GM18498 (cell line): ENCODE measurements at regions not wholly inside any gene's neighbourhood (a gene's known extent, or its start where the extent isn't known, plus 50 kb on each side); places are given as distances from the start of the nearest gene placed in this dataset.

Experiments used
- ATAC-seq: cut with Tn5 transposase; IDR thresholded peaks from one replicate; pipeline ENCODE4 v1.9.1; 2021; ENCODE audit warnings: mild to moderate bottlenecking, moderate library complexity; ENCODE audit not compliant: unreplicated experiment

GRCh38 chr22:47568700-47569099 lies 806.2 kb downstream of the TBC1D22A start:
- no peak for ATAC-seq

DNA sequence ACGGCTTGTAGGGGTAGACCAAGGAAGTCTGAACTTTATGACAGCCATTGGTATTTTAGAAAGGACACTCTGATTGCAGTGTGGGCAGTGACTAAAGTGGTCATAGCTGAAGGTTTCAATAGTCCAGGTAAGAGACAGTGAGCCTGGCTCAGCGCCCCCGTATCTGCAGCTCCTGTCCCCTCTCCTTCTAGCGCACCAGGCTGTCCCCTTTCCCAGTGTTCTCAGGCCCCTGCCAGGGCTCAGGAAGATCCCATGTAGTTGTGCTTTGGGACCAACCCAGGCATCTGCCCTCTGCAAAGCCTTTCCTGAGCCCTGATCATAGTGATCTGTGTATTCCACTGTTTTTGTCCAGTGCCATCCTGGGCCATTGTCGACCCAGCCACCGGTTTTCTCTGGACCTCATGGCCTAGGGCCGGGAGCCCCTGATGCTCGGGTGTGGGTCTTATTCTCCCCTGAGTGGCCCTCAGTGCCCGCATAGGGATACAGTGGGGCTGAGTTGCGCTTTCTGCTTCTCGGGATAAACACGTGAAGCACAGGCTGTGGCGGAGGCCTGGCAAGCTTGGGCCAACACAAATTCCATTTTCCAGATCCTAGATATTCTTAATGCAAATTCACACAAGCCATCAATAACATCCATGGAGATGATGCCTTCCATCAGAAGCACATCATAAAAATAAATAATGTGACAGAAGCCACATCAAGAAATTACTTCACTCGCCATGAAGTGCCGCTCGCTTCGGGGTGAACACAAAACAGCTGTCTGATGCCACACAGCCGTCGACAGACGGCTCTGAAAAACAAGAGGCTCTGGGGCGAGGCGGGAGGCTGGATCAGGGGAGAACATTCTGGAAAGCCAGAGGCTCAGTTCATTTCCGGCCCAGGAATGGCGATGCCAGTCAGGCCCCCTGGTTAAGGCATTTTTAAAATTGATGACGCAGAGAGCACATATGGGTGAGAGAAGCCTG lies 805.0 kb downstream of the TBC1D22A start:
- ATAC-seq = no peak

DNA sequence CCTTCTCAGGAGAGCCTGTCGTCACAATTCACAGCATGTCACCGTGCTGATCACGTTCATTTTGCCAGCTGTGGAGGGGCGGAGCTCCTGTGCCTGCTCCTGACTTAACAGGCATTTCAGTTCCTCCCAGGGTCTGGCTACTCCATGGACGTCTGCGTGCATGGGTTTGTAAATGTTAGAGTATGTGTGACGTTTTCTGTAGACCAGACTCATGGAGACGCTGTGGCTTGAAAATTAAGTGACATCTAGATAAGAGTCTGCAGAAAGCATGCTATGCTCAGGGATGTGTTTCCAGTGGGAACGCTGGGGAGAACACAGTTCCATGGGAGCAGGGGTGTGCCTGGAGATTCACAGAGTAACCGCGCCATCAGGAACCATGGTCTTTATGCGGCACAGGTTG lies 804.0 kb downstream of the TBC1D22A start:
- no peak for ATAC-seq

- no peak for ATAC-seq
Observed at GRCh38 chr22:47565607-47566006, 803.2 kb downstream of the TBC1D22A start.

DNA sequence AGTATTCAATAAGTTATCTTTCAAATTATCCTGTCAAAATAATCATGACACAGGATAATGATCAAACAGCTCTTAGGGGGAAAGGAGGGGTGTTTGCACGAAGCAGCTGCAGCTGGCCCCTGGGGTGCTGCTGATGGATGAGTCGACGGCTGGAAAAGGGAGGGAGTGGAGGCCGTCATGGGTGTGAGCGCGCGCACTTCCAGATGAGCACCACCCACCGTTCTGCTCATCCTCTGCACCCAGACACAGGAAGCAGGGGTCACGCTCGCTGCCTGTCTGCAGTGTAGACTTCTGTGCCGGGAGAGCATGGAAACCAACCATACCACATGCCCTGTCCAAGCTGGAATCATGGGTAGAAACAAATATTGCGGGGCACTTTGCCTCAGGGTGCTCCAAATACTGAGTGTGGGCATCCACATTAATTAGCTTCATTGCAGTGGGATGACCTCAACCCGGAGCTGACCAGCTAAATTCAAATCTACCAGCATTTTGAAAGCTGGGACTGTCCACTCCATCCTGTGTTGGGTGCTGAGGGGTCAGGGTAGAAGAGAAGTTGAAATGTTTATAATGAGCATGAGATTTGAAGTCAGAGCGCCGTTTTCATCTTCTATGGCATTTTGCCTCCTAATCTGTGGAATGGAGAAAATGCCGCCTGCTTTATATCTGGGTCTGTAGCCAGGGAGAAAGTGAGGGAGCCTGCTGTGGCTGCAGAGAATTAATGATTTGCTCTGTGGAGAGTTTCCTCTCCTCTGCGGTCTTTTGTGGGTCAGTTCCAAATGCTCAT lies 802.4 kb downstream of the TBC1D22A start:
- ATAC-seq = no peak

DNA sequence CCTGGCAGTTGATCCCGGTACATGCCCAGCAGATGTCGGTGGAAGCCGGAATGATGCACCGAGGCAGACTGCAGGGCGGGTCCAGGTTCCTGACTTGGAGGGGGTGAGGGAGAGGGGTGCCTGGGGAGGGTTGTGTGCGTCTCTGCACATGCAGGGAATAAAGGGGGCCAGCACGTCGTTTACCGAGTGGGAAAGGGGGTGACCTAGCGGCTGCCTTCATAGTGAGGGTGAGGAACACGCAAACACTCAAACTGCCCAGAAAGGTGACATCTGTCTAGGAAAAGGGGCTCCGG lies 801.7 kb downstream of the TBC1D22A start:
- ATAC-seq = no peak

DNA sequence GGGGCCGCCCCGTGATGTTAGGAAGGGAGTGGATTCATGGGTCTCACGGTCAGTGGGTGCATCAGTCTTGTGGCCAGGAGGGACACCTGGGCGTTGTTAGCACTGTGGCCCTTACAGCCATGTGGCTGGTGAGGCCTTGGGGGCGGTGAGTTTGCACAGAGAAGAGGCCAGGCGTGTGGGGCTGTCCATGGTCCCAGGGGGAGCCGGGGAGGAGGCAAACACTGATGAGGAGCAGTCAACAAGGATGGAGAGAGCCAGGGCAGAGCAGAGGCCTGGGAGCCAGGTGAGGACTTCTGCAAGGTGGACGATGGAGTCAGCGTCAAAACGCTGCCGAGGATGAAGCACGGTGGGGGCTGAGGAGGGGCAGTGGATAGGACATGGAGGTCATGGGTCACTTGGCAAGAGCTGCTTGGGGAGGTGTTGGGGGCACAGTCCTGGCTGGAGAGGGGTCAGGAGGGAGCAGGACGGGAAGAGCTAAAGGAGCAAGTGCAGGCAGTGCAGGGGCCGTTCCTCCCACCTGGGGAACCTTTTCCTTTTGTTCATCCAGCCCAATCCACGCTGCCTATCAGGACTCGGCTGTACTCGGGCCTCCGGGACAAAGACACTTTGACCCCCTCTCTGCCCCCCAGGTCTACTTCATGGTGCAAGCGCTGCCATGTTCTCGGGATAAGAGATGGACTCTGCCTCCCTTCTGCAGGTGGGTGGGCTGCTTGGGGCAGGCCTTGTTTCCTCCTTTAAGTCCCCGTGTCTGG lies 801.1 kb downstream of the TBC1D22A start:
- no peak for ATAC-seq

- no peak for ATAC-seq
Observed at GRCh38 chr22:47561766-47562165, 799.3 kb downstream of the TBC1D22A start.

- ATAC-seq = no peak
Observed at GRCh38 chr22:47561115-47561675, 798.7 kb downstream of the TBC1D22A start.

GRCh38 chr22:47558828-47559700 lies 796.6 kb downstream of the TBC1D22A start:
- no peak for ATAC-seq

- ATAC-seq = no peak
Observed at GRCh38 chr22:47556473-47556872, 794.0 kb downstream of the TBC1D22A start.

DNA sequence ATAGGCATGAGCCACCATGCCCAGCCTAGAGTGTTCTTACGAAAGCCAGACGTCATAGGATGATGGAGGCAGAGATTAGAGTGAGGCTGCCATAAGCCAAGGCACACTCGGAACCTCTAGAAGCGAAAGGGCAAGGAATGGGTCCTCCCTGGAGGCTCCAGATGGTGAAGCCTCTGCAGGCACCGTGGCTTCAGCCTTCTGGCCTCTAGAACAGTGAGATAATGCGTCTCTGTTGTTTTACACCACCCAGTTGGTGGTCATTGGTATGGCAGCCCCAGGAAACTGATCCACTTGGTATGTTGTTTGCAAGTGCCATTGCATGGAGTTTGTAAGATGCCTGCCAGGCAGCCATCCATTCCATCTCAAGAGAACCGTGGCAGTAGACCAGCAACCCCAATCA lies 791.0 kb downstream of the TBC1D22A start:
- ATAC-seq = no peak

DNA sequence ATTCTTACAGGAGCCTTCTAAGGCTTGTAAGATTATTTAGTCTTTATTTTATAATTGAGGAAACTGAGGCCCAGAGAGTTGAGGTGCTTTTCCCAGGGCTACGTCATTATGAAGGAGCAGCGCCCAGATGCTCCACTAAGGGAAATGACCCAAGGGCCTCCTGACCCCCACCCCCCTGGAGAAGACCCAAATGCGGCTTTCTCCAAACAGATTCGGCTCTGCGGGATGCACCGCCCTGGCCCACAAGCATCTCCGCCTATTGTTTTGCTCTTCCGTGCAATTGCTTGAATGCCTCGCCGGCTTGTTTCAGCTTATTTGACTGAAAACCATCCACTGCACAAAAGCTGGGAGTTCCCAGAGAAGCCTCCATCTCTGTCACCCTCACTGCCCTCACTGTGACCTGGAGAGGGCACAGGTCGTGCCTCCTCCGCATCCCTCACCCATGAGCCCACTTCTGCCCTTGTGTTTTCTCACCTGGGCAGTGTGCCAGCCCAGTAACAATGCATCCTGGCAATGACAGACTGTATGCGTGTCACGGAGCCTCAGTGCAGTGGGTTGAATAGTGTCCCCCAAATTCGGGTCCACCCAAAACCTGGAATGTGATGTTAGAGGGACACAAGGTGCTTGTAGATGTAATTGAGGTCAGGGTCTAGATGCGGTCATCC lies 790.2 kb downstream of the TBC1D22A start:
- ATAC-seq = no peak

DNA sequence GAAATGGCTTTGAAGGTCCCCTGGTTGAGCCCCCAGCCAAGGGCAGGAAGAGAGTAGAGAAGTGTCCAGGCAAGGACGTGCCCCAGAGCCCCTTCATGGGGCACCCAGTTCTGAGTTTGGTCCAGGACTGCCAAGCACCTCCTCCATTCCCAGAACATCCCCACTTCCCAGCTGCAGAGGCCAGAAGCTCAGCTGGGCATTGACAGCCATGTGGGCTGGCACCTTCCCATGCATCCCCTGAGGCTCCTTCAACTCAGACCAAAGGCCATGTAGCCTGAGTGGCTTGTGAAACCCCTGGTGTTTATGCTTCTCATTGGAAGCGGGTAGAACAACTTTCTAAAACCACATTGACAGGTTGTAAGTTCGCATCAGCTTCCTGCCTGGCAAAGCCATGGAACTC lies 789.6 kb downstream of the TBC1D22A start:
- ATAC-seq = no peak

DNA sequence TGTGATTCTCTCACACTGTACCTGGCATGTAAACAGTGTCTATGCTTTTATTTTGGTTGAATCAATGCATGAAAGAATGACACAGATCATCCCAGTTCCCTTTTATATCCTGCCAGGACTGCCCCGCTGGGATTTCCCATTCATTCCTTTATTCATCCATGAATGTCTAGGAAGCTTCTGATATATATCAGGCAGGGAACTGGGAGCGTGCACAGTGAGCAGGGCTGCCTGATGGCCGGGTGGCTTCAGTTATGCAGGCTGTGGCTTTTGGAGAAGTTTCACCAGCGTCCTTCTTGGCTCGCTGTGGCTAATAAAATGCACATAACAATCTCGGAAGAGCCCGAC lies 789.0 kb downstream of the TBC1D22A start:
- no peak for ATAC-seq

DNA sequence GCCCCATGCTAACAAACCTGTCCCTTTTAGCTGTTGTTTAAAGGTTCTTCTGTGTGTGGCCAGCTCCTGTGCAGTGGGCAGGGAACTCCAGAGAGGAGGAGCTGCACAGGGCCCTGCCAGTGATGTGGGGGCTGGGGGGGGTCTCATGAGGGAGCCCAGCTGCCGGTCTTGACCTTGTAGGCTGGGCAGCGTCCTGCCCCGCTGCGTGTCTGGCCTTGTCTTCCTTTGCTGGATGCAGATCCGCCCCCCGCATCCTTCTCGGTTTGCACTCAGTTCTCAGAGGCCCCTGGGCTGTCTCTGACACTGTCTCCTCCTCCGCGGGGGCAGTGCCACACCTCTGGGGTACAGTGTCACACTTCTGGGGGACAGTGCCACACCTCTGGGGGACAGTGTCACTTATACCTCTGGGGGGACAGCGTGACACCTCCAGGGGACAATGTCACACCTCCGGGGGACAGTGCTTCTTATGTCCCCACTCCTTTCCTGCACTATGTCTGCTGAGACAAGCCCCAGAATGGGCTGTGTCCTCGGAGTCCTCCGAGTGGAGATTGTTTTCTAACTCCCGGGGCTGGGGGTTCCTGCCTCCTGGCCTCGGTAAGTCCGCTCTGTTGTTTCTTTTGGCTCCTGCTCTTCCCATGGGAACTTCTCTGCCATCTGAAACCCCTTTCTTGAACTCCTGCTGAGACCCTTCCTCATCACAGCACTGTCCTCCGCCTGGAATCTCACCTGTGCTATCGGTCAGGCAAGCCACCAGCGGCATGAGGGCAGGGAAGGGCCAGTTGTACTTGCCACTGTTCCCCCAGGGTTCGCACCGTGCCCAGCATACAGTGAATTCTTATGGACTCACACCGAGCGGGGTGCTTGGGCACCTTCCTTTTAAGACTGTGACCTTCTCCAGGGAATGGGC lies 788.3 kb downstream of the TBC1D22A start:
- no peak for ATAC-seq

DNA sequence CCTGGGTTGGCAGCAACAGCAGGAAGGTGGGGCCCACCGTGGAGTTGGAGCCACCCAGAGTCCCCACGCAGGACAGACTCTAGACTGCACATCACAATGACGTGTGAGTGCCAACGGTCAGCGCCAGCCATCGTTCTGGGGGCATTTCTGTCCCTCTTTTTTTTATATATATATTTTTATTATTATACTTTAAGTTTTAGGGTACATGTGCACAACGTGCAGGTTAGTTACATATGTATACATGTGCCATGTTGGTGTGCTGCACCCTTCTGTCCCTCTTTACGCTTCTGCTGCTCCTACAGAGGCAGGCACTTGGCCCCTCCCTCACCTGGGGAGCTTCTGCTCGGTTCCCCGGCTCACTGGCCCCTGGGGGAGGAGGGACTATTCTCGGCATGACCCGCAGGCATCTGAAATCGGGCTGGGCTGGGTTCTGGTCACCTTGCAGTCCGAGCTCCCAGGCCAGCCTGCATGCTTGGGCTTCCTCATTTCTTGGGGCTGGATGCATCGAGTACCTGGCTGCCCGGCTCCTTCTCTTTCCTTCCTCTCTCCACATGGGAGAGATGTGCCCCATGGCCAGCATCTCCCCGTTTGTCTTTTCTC lies 787.4 kb downstream of the TBC1D22A start:
- ATAC-seq = no peak
